Effector memory CD4-positive, alpha-beta T cell (primary cell): ENCODE measurements at regions not wholly inside any gene's neighbourhood (a gene's known extent, or its start where the extent isn't known, plus 50 kb on each side); places are given as distances from the start of the nearest gene placed in this dataset.

Experiments
- DNase-seq, 3 donors: peaks; one replicate each; pipeline ENCODE4 v3.0.0-alpha.2; 2020
- H3K27ac ChIP-seq: 2 replicates; pipeline ENCODE4 v1.7.0; 2013; ENCODE audit warnings: mild to moderate bottlenecking, low read length, moderate library complexity; ENCODE audit not compliant: insufficient read depth, poor library complexity, severe bottlenecking
- H3K27me3 ChIP-seq: replicated peaks from 2 replicates; pipeline ENCODE4 v1.7.0; 2013; ENCODE audit warnings: mild to moderate bottlenecking, low read length; ENCODE audit not compliant: insufficient read depth, control insufficient read depth, poor library complexity, severe bottlenecking
- H3K36me3 ChIP-seq: 2 replicates; pipeline ENCODE4 v1.7.0; 2013; ENCODE audit warnings: mild to moderate bottlenecking, low read length, moderate library complexity; ENCODE audit not compliant: control insufficient read depth, insufficient read depth
- H3K4me1 ChIP-seq: 2 replicates; pipeline ENCODE4 v1.7.0; 2013; ENCODE audit warnings: low read length, mild to moderate bottlenecking; ENCODE audit not compliant: control insufficient read depth, insufficient read depth, poor library complexity, severe bottlenecking
- H3K4me3 ChIP-seq: 2 replicates; pipeline ENCODE4 v1.7.0; 2013; ENCODE audit warnings: low read length, low read depth, mild to moderate bottlenecking; ENCODE audit not compliant: insufficient read depth, poor library complexity, severe bottlenecking
- H3K9me3 ChIP-seq: 2 replicates; pipeline ENCODE4 v1.7.0; 2013; ENCODE audit warnings: mild to moderate bottlenecking, low read length, moderate library complexity; ENCODE audit not compliant: control insufficient read depth

DNA sequence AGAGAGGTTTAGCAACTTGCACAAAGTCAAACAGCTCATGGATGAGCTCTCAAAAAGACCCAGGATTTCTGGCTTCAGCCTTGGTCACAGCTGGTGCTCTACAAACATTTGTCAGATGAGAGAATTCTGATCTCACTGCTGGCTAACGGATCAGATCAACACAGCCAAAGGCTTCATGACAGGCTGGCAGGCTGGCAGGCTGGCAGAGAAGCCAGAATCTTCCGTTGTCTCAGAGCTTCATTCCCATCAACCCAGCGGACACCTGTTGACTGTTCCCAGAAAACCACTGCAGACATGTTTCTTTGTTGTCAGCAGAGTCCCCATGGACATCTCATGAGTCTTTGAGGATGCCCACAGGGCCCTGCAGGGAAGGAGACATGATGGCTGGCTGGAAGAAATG, 303.8 kb upstream of the ASIC2 start:
- H3K27me3 ChIP-seq = no peaks in the 10 kb centered on the region
- H3K4me3 ChIP-seq = no peak overlapping the region
- H3K27ac ChIP-seq = no peak overlapping the region
- no peaks in the 10 kb centered on the region for H3K9me3 ChIP-seq
- H3K4me1 ChIP-seq = no peaks in the 10 kb centered on the region
- no peak for DNase-seq
- no peaks in the 10 kb centered on the region for H3K36me3 ChIP-seq

DNA sequence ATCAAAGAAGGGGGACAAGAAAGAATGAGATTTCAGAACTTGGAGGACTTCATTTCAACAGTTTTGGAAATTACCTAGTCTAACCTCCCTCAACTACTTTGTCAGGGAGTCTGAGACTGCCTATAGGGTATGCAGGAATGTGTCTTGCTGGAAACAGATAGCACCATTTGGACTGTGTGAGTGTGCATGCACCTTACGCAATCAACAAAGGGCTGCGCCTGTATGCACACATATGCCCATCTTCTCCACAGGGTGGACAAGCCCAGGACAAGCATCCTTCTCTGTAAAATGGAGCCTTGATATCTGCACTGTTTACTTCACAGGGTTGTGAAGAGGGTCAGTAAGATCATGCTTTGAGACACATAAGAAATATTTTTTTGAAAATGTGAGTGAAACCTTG, 305.7 kb upstream of the ASIC2 start:
- DNase-seq = no peak
- Histone ChIP-seq H3K36me3 (no peaks in the 10 kb centered on the region), H3K27ac (no peak overlapping the region)

DNA sequence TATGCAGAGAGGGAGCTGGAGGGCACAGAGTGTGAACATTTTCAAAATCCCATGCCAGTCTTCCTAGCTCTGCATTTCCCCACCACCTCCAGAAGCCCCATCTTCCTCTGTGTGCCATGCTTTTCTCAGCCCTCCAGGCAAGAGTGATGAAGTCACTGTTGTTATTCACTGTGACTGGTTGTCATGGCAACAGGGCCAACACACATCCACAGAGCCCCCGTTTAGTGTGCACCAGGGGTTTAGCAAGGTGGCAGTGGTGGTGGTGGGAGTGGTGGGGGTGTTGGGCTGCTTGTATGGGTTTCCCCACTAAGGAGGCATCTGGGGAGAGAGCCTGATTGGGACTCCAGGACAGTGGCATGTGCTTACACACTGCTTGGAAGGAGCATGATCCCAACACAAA, 309.9 kb upstream of the ASIC2 start:
- Histone ChIP-seq H3K4me3 (no peak overlapping the region), H3K4me1 (no peaks in the 10 kb centered on the region), H3K9me3 (no peaks in the 10 kb centered on the region), H3K36me3 (no peaks in the 10 kb centered on the region), H3K27ac (no peak overlapping the region), H3K27me3 (peaks cover 4% of the 10 kb centered on the region)
- no peak for DNase-seq

More for the DNA sequence above, 305.7 kb upstream of the ASIC2 start:
- H3K27me3 ChIP-seq = no peaks in the 10 kb centered on the region
- no peaks in the 10 kb centered on the region for H3K4me1 ChIP-seq
- no peak overlapping the region for H3K4me3 ChIP-seq
- H3K9me3 ChIP-seq = no peaks in the 10 kb centered on the region

DNA sequence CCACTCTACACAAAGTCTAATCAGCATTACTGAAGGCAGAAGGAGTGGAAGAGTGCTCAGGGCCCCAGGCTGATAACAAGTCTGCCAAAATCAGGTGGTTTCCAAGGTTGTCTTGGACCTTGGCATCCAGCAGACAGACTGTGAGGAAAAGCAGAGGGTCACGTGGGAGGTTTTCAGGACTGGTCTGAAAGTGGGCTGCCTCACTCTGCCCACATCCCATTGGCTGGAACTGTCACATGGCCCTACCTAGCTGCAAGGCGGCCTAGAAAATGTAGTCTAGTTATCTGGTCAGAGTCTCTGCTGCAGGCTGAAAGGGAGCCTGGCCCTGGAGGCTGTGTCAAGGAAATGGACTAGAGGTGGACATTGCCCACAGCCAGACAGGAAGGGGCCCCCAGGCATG, 310.7 kb upstream of the ASIC2 start:
- Histone ChIP-seq H3K4me3 (no peak overlapping the region), H3K27me3 (peaks cover 4% of the 10 kb centered on the region), H3K27ac (no peak overlapping the region), H3K36me3 (no peaks in the 10 kb centered on the region), H3K4me1 (no peaks in the 10 kb centered on the region), H3K9me3 (no peaks in the 10 kb centered on the region)
- no peak for DNase-seq

DNA sequence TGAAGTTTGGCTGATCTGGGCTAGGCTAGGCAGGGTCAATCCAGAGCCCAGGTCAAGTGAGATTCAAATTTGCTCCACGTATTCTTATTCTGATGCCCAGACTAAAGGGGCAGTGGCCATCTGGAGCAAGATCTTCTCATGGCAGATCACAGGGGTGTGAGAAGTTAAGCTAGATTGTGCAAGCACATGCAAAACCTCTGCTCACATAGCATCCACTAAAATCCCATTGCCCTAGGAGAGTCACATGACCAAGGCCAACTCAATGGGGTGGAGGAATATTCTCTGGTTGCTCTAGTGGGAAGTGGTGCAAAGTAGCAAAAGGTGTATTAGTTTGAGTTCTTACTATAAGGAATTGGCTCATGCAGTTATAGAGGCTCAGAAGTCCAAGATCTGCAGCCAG, 318.4 kb upstream of the ASIC2 start:
- no peak overlapping the region for H3K27ac ChIP-seq
- peaks cover 3% of the 10 kb centered on the region for H3K27me3 ChIP-seq
- H3K9me3 ChIP-seq = no peaks in the 10 kb centered on the region
- H3K36me3 ChIP-seq = no peaks in the 10 kb centered on the region
- no peak overlapping the region for H3K4me3 ChIP-seq
- no peaks in the 10 kb centered on the region for H3K4me1 ChIP-seq
- no peak for DNase-seq

DNA sequence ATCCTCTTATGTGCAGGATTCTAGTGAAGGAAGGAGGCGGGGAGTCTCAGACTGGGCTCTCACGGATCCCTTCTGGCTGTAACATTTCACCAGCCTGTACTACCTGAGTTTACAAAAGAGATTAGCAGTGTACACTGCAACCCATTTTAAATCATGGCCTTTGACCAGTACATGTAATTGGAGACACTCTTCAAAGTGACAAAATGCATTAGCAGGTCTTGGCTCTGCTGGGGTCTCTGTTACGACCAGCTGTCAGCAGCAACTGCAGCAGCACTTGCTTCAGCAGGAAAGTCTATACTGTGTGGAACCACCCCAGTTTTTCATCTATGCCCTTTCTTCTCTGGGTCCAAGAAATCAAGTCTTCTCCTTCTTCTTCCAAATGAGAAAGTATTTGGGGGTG, 322.8 kb upstream of the ASIC2 start:
- no peak for DNase-seq
- no peaks in the 10 kb centered on the region for H3K27me3 ChIP-seq
- H3K4me1 ChIP-seq = no peaks in the 10 kb centered on the region
- H3K9me3 ChIP-seq = no peaks in the 10 kb centered on the region
- no peak overlapping the region for H3K4me3 ChIP-seq
- no peak overlapping the region for H3K27ac ChIP-seq
- H3K36me3 ChIP-seq = no peaks in the 10 kb centered on the region

DNA sequence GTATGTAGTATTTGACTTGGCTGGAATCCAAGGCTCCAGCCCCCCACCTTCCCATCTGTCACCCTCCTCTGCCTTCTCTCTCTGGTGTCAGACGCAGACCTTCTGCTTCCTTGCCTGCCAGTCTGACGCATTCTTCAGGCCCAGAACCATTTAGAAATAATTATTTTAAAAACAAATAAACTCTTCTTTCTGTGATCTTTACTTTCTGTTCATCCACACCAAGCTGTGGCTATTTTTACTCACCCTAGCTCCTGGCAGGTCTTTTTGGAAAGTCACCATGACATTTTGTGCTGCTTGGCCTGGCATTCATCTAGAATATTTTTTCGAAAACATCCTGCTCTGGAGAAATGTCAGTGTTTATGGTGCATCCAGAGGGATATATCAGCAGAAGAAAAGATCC, 330.7 kb upstream of the ASIC2 start:
- Histone ChIP-seq H3K9me3 (no peaks in the 10 kb centered on the region), H3K27me3 (no peaks in the 10 kb centered on the region), H3K4me3 (no peak overlapping the region), H3K4me1 (no peaks in the 10 kb centered on the region), H3K27ac (no peak overlapping the region), H3K36me3 (no peaks in the 10 kb centered on the region)
- DNase-seq = no peak

DNA sequence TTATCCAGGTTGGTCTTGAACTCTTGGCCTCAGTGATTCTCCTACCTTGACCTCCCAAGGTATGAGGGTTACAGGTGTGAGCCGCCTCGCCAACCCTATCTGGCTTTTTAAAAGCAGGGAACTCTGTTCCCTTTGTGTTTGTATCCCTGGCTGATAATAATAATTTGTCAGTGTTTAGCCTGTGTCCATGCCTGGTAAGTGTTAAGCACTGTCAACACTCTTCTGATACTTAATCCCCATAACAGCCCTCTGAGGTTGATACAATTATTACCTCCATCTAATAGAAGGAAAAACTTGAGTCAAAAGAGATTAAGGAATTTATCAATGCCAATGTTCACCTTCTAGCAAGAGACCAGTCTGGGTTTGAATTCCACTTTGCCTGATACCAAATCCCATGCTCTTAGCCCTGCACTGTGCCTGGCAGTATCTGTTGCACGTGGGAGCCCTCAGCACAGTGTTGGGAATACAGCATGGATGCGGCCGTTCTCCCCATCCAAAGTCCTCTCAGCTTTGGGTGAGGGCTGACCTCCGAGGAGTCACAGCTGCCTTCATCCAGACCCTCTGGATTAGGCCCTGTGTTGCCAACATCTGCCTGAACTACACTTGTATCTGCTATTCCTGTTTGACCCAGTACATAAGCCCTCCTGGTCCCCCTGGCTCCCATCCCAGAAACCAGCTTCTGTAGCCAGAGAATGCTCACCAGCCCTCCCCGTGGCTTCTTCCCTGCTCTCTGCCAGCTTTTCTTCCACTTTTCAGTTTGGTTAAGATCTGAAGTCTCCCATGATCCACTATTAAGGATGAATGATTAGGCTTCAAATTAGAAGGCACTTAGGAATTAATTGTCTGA, 335.6 kb upstream of the ASIC2 start:
- Histone ChIP-seq H3K4me3 (no peak overlapping the region), H3K36me3 (no peaks in the 10 kb centered on the region), H3K27ac (no peak overlapping the region), H3K4me1 (no peaks in the 10 kb centered on the region), H3K9me3 (no peaks in the 10 kb centered on the region), H3K27me3 (no peaks in the 10 kb centered on the region)
- DNase-seq = no peak

DNA sequence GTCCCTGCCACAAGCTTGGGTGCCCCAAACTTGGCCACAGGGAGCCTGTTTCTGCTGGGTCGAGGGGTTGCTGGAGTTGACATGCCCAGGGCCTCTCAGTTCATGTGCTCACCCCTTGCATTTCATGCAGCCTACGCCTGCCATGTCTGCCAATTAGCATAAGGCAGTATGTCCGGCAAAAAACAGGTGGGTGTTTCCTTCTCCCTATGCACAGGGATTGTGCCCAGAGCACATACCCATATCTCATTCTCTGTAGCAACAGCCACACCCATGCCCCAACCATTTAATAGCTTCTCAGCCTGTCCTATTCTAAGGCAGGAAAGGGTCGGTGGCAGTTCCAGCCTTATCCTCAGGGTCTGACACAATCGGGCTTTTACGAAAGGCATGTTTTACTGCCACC, 340.4 kb upstream of the ASIC2 start:
- no peak for DNase-seq
- H3K36me3 ChIP-seq = no peaks in the 10 kb centered on the region

DNA sequence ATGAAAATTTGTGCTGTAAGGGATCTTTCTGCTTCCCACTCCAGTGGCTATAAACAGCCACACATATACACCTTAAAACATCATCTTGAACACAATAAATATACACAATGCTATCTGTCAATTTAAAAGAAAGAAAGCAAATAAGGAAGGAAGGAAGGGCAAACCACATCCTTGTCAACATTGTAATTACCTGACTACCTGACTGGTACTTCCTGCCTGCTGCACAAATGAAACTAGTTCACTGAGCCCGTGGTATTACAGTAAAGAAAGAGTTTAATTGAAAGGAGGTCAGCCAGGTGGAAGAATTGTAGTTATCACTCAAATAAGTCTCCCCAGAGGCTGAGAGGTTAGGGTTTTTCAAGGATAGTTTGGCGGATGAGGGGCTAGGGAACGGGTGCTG, 344.4 kb upstream of the ASIC2 start:
- H3K9me3 ChIP-seq = peaks cover 10% of the 10 kb centered on the region
- no peaks in the 10 kb centered on the region for H3K27me3 ChIP-seq
- no peak overlapping the region for H3K27ac ChIP-seq
- no peaks in the 10 kb centered on the region for H3K36me3 ChIP-seq
- H3K4me1 ChIP-seq = no peaks in the 10 kb centered on the region
- DNase-seq = no peak
- H3K4me3 ChIP-seq = no peak overlapping the region

More for the DNA sequence above, 340.4 kb upstream of the ASIC2 start:
- Histone ChIP-seq H3K4me3 (no peak overlapping the region), H3K4me1 (no peaks in the 10 kb centered on the region), H3K9me3 (peaks cover 10% of the 10 kb centered on the region), H3K27me3 (no peaks in the 10 kb centered on the region), H3K27ac (no peak overlapping the region)
